Omental fat pad (tissue), 3 donors: ENCODE measurements at regions not wholly inside any gene's neighbourhood (a gene's known extent, or its start where the extent isn't known, plus 50 kb on each side); places are given as distances from the start of the nearest gene placed in this dataset.

ENCODE experiments used
- ATAC-seq: fragments of 150-250 bp; one replicate; pipeline ENCODE4 v1.9.1; 2016; ENCODE audit warnings: mild to moderate bottlenecking, moderate library complexity; ENCODE audit not compliant: low FRiP score
- DNase-seq: peaks from one replicate; pipeline ENCODE4 v3.0.0-alpha.2; 2019; ENCODE audit warnings: low spot score
- CTCF ChIP-seq, 3 donors: fragments of 450-650 bp; IDR thresholded peaks; one replicate each; pipeline ENCODE4 v1.5.1; 2016 to 2017; ENCODE audit warnings: antibody characterized with exemption in 3 of 3, mild to moderate bottlenecking in 3 of 3, moderate library complexity in 2 of 3

DNA sequence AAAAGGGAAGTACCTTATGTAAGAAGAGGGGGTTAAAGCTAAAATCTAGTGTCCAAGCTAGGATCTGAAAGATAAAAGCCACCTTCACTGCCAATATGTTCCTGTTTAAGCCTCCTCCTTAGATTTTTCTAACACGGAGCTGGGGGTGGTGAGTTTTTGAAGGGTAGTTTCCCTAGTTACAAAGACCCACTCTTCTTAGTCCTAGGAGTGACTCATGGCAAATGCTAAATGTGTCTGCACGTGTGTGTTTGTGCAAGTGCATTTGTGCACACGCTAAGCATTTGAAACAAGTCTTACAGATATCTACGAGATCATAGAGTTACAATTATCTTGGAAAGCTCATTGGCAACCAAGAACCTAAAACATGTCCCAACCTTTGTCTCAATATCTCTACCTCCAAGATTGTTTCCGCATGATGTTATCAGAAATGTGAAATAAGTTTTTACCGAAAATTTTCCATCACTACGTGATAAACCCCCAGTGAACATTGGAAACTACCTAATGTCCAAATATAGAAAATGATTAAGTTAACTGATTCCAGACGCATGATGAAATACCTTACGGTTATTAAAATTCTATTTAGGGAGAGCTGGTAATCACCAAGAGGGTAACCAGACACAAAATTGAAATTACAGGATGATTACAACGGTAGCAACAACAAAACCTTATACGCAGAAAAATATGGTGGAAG, 78.0 kb upstream of the HRH2 start:
- DNase-seq (no peak), ATAC-seq (no peak)
- TF ChIP-seq CTCF (IDR thresholded peaks at IDR 0.05) = no peak

DNA sequence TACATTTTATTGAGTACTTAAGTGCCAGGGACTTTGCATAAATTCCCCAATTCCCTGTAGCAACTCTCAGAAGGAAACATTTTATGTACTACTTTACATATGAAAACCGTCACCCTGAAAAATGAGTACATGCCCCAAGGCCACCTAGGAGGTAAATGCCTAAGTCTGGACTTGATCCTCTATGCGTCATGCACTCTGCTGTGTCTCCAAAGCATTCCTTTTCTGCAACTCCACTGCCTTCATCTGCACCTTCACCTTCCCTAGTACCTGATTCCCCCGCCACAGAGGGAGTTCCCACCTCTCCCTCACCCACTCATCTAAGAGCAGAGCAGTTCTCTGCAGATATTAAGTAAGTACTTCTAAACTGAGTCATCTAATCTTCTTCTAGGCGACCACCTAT, 75.2 kb upstream of the HRH2 start:
- TF ChIP-seq CTCF (IDR thresholded peaks at IDR 0.05) = no peak
- ATAC-seq (no peak), DNase-seq (no peak)

DNA sequence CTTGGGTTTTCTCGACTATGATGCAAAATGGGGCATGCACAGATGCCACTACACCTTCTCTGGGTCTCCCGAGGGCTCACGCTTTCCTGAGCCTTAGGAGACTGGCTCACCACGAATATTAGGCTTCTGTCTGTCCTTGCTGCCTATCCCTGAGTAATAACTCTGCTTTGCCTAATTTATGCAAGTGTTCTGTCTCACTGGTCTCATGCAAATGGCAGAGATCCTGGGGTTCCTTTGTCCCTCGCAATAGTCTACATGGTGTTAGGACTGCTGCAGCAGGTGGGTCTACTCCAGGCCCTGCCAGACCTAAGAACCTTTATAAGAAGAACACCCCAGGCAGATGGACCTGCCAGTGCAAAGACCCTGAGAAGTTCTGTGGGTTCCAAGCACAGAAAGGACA, 72.3 kb upstream of the HRH2 start:
- no peak for DNase-seq
- no peak for TF ChIP-seq CTCF (IDR thresholded peaks at IDR 0.05)
- no peak for ATAC-seq

- ATAC-seq (no peak), DNase-seq (no peak)
- no peak for TF ChIP-seq CTCF (IDR thresholded peaks at IDR 0.05)
Observed at GRCh38 chr5:175588709-175589429, 69.0 kb upstream of the HRH2 start.

- TF ChIP-seq CTCF (IDR thresholded peaks at IDR 0.05) = no peak
- no peak for ATAC-seq
- no peak for DNase-seq
Observed at GRCh38 chr5:175589714-175590113, 68.2 kb upstream of the HRH2 start.

GRCh38 chr5:175590471-175590881, 67.4 kb upstream of the HRH2 start:
- TF ChIP-seq CTCF (IDR thresholded peaks at IDR 0.05) = no peak
- DNase-seq = no peak
- ATAC-seq = peak; percentile 37

- DNase-seq (no peak), ATAC-seq (no peak)
- no peak for TF ChIP-seq CTCF (IDR thresholded peaks at IDR 0.05)
Observed at GRCh38 chr5:175591293-175591692, 66.6 kb upstream of the HRH2 start.
